Medulla oblongata (tissue), 1 donor: ENCODE measurements at regions not wholly inside any gene's neighbourhood (a gene's known extent, or its start where the extent isn't known, plus 50 kb on each side); places are given as distances from the start of the nearest gene placed in this dataset.
"Not testable (repeated sequence)": the region's sequence is repeated elsewhere in the genome, so short reads cannot be mapped to it uniquely, and the experiment has no call there.

Experiments used
- DNase-seq: peaks from one replicate; pipeline ENCODE4 v3.0.0-alpha.2; 2015; ENCODE audit errors: extremely low spot score

- DNase-seq = not testable (repeated sequence)
Observed at GRCh38 chr16:88265286-88265938, 117.3 kb upstream of the ZNF469 start.

- DNase-seq = not testable (repeated sequence)
Observed at GRCh38 chr16:88266036-88266435, 116.7 kb upstream of the ZNF469 start.

GRCh38 chr16:88266935-88267551 is 115.7 kb upstream of the ZNF469 start:
- peak; percentile 52 for DNase-seq

GRCh38 chr16:88268186-88268970 is 114.4 kb upstream of the ZNF469 start:
- DNase-seq = not testable (repeated sequence)

- not testable (repeated sequence) for DNase-seq
Observed at GRCh38 chr16:88270171-88270790, 112.5 kb upstream of the ZNF469 start.

- DNase-seq = not testable (repeated sequence)
Observed at GRCh38 chr16:88271296-88271695, 111.5 kb upstream of the ZNF469 start.

- DNase-seq = not testable (repeated sequence)
Observed at GRCh38 chr16:88271776-88272175, 111.0 kb upstream of the ZNF469 start.

- not testable (repeated sequence) for DNase-seq
Observed at GRCh38 chr16:88272437-88272836, 110.3 kb upstream of the ZNF469 start.

- not testable (repeated sequence) for DNase-seq
Observed at GRCh38 chr16:88274126-88274750, 108.5 kb upstream of the ZNF469 start.

GRCh38 chr16:88274847-88275246 is 107.9 kb upstream of the ZNF469 start:
- no peak for DNase-seq

GRCh38 chr16:88275336-88276122 is 107.2 kb upstream of the ZNF469 start:
- not testable (repeated sequence) for DNase-seq

- not testable (repeated sequence) for DNase-seq
Observed at GRCh38 chr16:88276123-88276588, 106.6 kb upstream of the ZNF469 start.

GRCh38 chr16:88276591-88276990 is 106.2 kb upstream of the ZNF469 start:
- no peak for DNase-seq

GRCh38 chr16:88279998-88280397 is 102.8 kb upstream of the ZNF469 start:
- DNase-seq = no peak

- no peak for DNase-seq
Observed at GRCh38 chr16:88281858-88282563, 100.7 kb upstream of the ZNF469 start.

GRCh38 chr16:88282564-88283395 is 100.0 kb upstream of the ZNF469 start:
- DNase-seq = no peak

- no peak for DNase-seq
Observed at GRCh38 chr16:88283596-88283995, 99.2 kb upstream of the ZNF469 start.

GRCh38 chr16:88284101-88284500 is 98.7 kb upstream of the ZNF469 start:
- DNase-seq = no peak
